ENCODE measurements at regions not wholly inside any gene's neighbourhood (a gene's known extent, or its start where the extent isn't known, plus 50 kb on each side); places are given as distances from the start of the nearest gene placed in this dataset.
A peak's percentile ranks its signal among the peaks of the same experiment; 100 is the strongest.

DNA sequence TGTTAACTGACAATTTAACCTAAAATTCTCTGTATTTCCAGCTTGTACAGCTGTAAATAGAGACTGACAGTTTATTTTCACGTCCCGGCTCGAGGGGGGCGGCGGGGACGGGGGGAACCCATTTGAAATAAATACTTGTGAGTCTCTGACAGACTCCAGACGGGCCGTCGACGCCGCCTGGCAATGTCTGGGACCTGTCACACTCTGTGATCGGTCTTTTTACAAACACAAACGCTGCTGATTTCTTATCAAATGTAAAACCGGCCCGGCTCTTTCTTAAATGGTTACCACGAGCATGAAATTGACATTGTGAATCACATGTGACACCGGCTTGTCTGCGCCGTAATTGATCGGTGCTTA is 57.0 kb downstream of the UNCX start:
- Histone ChIP-seq H3K4me1 (ENCODE audit: insufficient read depth) (peaks cover 2% of the 10 kb centered on the region), H3K27me3 (no peaks in the 10 kb centered on the region), H3K36me3 (no peaks in the 10 kb centered on the region), H3K4me3 (no peak overlapping the region), H3K27ac (no peak overlapping the region), H3K9me3 (no peaks in the 10 kb centered on the region)
- WGBS, 3 donors = 20 to 27% (median 22%) methylated on average over 20 of the region's 20 CpGs
- no peak for TF ChIP-seq EP300 (IDR thresholded peaks at IDR 0.05)
- TF ChIP-seq, protein P1, sequence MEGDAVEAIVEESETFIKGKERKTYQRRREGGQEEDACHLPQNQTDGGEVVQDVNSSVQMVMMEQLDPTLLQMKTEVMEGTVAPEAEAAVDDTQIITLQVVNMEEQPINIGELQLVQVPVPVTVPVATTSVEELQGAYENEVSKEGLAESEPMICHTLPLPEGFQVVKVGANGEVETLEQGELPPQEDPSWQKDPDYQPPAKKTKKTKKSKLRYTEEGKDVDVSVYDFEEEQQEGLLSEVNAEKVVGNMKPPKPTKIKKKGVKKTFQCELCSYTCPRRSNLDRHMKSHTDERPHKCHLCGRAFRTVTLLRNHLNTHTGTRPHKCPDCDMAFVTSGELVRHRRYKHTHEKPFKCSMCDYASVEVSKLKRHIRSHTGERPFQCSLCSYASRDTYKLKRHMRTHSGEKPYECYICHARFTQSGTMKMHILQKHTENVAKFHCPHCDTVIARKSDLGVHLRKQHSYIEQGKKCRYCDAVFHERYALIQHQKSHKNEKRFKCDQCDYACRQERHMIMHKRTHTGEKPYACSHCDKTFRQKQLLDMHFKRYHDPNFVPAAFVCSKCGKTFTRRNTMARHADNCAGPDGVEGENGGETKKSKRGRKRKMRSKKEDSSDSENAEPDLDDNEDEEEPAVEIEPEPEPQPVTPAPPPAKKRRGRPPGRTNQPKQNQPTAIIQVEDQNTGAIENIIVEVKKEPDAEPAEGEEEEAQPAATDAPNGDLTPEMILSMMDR (IDR thresholded peaks at IDR 0.05) = no peak
- TF ChIP-seq POLR2A (IDR thresholded peaks at IDR 0.05) = no peak
- intact Hi-C loops (cut with DNase I) = loop anchor here in 1 of 4 donors (10.0 kb wide), 1 partner anchor 745 kb away; no protein-coding TSS in a partner anchor
- DNase-seq = no peak

DNA sequence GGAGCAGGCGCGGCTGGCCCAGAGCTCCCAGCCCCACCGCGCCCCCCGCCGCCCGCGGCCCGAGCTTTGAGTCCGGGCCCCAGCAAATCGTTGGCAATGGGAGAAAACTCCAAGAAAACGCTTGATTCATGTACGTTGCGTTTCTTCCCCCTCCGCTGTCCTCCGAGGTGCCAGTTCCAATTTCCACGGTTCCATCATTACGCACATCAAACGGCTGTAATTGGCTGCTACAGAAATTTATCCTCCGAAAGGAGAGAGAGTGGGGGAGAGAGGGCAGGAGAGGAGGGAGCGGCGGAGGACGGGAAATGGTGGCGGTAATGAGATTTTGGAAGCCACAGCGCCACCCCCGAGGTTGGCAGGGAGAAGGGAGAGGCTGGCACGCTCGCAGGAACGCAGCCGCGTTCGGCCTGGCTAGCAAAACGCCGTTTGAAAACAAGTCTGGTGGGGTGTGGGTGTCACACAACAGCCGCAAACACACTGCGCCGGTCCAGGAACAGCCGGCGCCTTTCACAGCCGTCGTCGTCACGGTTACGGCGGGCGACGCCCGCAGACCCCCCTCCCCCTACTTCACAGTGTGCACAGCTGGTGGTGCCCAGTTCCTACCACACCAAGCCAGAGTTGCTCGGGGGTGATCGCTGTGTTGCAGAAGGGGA is 57.5 kb downstream of the UNCX start:
- no peak for TF ChIP-seq POLR2A (IDR thresholded peaks at IDR 0.05)
- TF ChIP-seq, protein P1 (IDR thresholded peaks at IDR 0.05) = no peak
- TF ChIP-seq EP300 (IDR thresholded peaks at IDR 0.05) = no peak
- 1 to 4% (median 2%) methylated on average over 46 to 50 of the region's 50 CpGs for WGBS, 3 donors
- Histone ChIP-seq H3K9me3 (no peaks in the 10 kb centered on the region), H3K36me3 (no peaks in the 10 kb centered on the region), H3K27me3 (no peaks in the 10 kb centered on the region), H3K4me3 (no peak overlapping the region), H3K27ac (no peak overlapping the region), H3K4me1 (ENCODE audit: insufficient read depth) (peaks cover 2% of the 10 kb centered on the region)
- peak in 1 of 5 donors; percentile 46 for DNase-seq
- intact Hi-C loops (cut with DNase I) = loop anchor here in 1 of 4 donors (10.0 kb wide), 1 partner anchor 745 kb away; no protein-coding TSS in a partner anchor

DNA sequence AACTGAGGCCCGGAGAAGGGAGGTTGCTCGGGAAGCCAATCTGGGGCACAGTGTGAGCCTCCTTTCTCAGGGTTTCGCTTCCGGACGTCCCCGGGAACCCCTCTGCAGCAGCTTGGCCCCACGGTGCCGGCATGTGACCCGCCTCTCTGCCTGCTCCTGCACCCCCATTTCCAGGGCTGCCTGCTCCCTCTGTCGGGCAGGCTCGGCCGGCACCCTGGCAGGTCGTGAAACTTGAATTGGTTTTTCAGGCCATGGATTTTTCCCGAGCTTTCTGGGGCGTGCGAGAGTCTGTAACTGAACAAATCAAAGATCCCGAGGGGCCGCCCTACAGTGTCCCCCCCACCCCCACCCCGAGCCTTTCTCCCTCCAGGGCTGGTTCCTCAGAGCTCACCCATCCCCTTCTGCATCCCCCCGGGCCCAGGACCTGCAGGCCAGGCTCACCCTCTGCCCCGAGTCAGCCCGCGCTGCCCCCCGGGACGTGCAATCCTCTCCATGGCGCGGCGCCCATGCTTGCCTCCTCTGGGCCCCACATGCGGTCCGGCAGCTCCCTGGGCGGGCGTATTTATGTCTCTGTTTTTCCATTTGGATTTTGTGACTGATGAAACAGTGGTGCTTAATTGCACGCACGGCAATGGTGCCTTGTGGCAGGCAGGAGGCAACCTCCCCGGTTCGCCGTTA is 58.1 kb downstream of the UNCX start:
- Histone ChIP-seq H3K27ac (no peak overlapping the region), H3K4me3 (no peak overlapping the region), H3K4me1 (ENCODE audit: insufficient read depth) (peaks cover 2% of the 10 kb centered on the region), H3K9me3 (no peaks in the 10 kb centered on the region), H3K27me3 (no peaks in the 10 kb centered on the region), H3K36me3 (no peaks in the 10 kb centered on the region)
- no peak for TF ChIP-seq POLR2A (IDR thresholded peaks at IDR 0.05)
- TF ChIP-seq EP300 (IDR thresholded peaks at IDR 0.05) = no peak
- DNase-seq = no peak
- 18 to 28% (median 22%) methylated on average over 33 to 37 of the region's 37 CpGs for WGBS, 3 donors
- intact Hi-C loops (cut with DNase I) = loop anchor here in 1 of 4 donors (10.0 kb wide), 1 partner anchor 746 kb away; no protein-coding TSS in a partner anchor

DNA sequence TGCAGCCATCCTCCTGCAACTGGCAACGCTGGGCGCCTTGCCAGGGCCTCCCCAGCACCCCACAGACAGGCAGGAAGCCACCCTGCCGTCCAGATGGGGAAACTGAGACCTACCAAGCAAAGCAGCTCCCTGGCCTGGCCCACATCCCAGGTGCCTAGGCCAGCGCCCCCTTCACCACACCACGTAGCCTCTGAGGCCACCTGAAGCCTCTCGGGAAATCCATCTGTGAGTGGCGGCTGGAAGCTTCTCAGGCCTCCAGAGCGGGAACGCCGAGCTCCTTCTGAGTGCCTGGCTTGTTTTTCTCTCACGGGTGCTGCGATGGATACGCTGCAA is 58.7 kb downstream of the UNCX start:
- Histone ChIP-seq H3K9me3 (no peaks in the 10 kb centered on the region), H3K4me3 (no peak overlapping the region), H3K4me1 (ENCODE audit: insufficient read depth) (peaks cover 2% of the 10 kb centered on the region), H3K36me3 (no peaks in the 10 kb centered on the region), H3K27ac (no peak overlapping the region), H3K27me3 (no peaks in the 10 kb centered on the region)
- no peak for DNase-seq
- TF ChIP-seq EP300 (IDR thresholded peaks at IDR 0.05) (no peak), POLR2A (IDR thresholded peaks at IDR 0.05) (no peak)
- TF ChIP-seq, protein P1 (IDR thresholded peaks at IDR 0.05) = no peak
- 75 to 82% (median 81%) methylated on average over 13 of the region's 13 CpGs for whole genome bisulfite sequencing, 3 donors
- intact Hi-C loops (cut with DNase I) = loop anchor here in 1 of 4 donors (10.0 kb wide), 1 partner anchor 747 kb away; no protein-coding TSS in a partner anchor

Measured in ovary (tissue), 7 donors.